SK-N-SH treated with all-trans-retinoic acid at 6 μM for 48 hours (cell line): ENCODE measurements at regions not wholly inside any gene's neighbourhood (a gene's known extent, or its start where the extent isn't known, plus 50 kb on each side); places are given as distances from the start of the nearest gene placed in this dataset.

Source experiments
- ATAC-seq: fragments of 200-7000 bp; cut with Tn5 transposase; 3 replicates; pipeline ENCODE4 v1.9.1; 2020; ENCODE audit warnings: mild to moderate bottlenecking, moderate library complexity
- ARNTL ChIP-seq: fragments of 450-650 bp; formaldehyde crosslinking; IDR thresholded peaks from 2 replicates; pipeline ENCODE4 v1.5.0; 2020; ENCODE audit warnings: low read depth, mild to moderate bottlenecking, moderate library complexity, borderline replicate concordance
- BACH2 ChIP-seq: fragments of 250-450 bp; sonication (Bioruptor Pico); IDR thresholded peaks from 2 replicates; pipeline ENCODE4 v1.9.0; 2021; ENCODE audit warnings: mild to moderate bottlenecking, borderline replicate concordance
- CSDC2 ChIP-seq: fragments of 250-450 bp; sonication (Bioruptor Pico); IDR thresholded peaks from 2 replicates; pipeline ENCODE4 v1.5.0; 2020; ENCODE audit warnings: mild to moderate bottlenecking, moderate library complexity
- CSRNP3 ChIP-seq: fragments of 250-450 bp; sonication (Bioruptor Pico); IDR thresholded peaks from 2 replicates; pipeline ENCODE4 v1.5.1; 2021; ENCODE audit warnings: mild to moderate bottlenecking, moderate library complexity
- ESRRG ChIP-seq: fragments of 250-450 bp; sonication (Bioruptor Pico); IDR thresholded peaks from 2 replicates; pipeline ENCODE4 v1.6.1; 2021; ENCODE audit warnings: mild to moderate bottlenecking
- GLIS3 ChIP-seq: fragments of 250-450 bp; sonication (Bioruptor Pico); IDR thresholded peaks from 2 replicates; pipeline ENCODE4 v1.5.0; 2020; ENCODE audit warnings: mild to moderate bottlenecking, moderate library complexity
- ISL1 ChIP-seq: fragments of 250-450 bp; sonication (Bioruptor Pico); IDR thresholded peaks from 2 replicates; pipeline ENCODE4 v2.1.2; 2022; ENCODE audit warnings: mild to moderate bottlenecking, moderate library complexity
- OSR1 ChIP-seq: fragments of 250-450 bp; sonication (Bioruptor Pico); IDR thresholded peaks from 2 replicates; pipeline ENCODE4 v1.8.0; 2022; ENCODE audit warnings: moderate library complexity, mild to moderate bottlenecking, inconsistent platforms
- POU6F1 ChIP-seq: fragments of 250-450 bp; sonication (Bioruptor Pico); IDR thresholded peaks from 2 replicates; pipeline ENCODE4 v1.8.0; 2021; ENCODE audit warnings: low read depth, mild to moderate bottlenecking, moderate library complexity, borderline replicate concordance
- PPARA ChIP-seq: fragments of 250-450 bp; sonication (Bioruptor Pico); IDR thresholded peaks from 2 replicates; pipeline ENCODE4 v1.5.0; 2020; ENCODE audit warnings: mild to moderate bottlenecking, borderline replicate concordance
- RARB ChIP-seq: fragments of 250-450 bp; sonication (Bioruptor Pico); IDR thresholded peaks from 2 replicates; pipeline ENCODE4 v1.8.0; 2021; ENCODE audit warnings: mild to moderate bottlenecking, moderate library complexity
- SNAI2 ChIP-seq: fragments of 250-450 bp; sonication (Bioruptor Pico); IDR thresholded peaks from 2 replicates; pipeline ENCODE4 v1.5.0; 2020; ENCODE audit warnings: mild to moderate bottlenecking, moderate library complexity
- TCF4 ChIP-seq: fragments of 250-450 bp; sonication (Bioruptor Pico); IDR thresholded peaks from 2 replicates; pipeline ENCODE4 v1.8.0; 2021; ENCODE audit warnings: mild to moderate bottlenecking, moderate library complexity, borderline replicate concordance
- TOX ChIP-seq: fragments of 250-450 bp; sonication (Bioruptor Pico); IDR thresholded peaks from 2 replicates; pipeline ENCODE4 v1.8.0; 2021; ENCODE audit warnings: mild to moderate bottlenecking, moderate library complexity, borderline replicate concordance
- ZC3H10 ChIP-seq: fragments of 250-450 bp; sonication (Bioruptor Pico); IDR thresholded peaks from 2 replicates; pipeline ENCODE4 v1.5.1; 2021; ENCODE audit warnings: mild to moderate bottlenecking, moderate library complexity
- ZFP3 ChIP-seq: fragments of 250-450 bp; sonication (Bioruptor Pico); IDR thresholded peaks from 2 replicates; pipeline ENCODE4 v1.5.0; 2020; ENCODE audit warnings: mild to moderate bottlenecking, moderate library complexity
- ZFP30 ChIP-seq: fragments of 450-650 bp; formaldehyde crosslinking; IDR thresholded peaks from 2 replicates; pipeline ENCODE4 v1.5.0; 2022; ENCODE audit warnings: mild to moderate bottlenecking, moderate library complexity
- ZNF8 ChIP-seq: fragments of 450-650 bp; formaldehyde crosslinking; IDR thresholded peaks from 2 replicates; pipeline ENCODE4 v1.5.0; 2020; ENCODE audit warnings: mild to moderate bottlenecking, moderate library complexity
- TF ChIP-seq, protein P1 (sequence below): fragments of 250-450 bp; sonication (Bioruptor Pico); IDR thresholded peaks from 2 replicates; pipeline ENCODE4 v1.5.0; 2020; ENCODE audit warnings: mild to moderate bottlenecking, moderate library complexity
- TF ChIP-seq, protein P2 (sequence below): fragments of 250-450 bp; sonication (Bioruptor Pico); IDR thresholded peaks from 2 replicates; pipeline ENCODE4 v1.5.1; 2020; ENCODE audit warnings: low read depth, mild to moderate bottlenecking, moderate library complexity
- TF ChIP-seq, protein P3 (sequence below): fragments of 250-450 bp; sonication (Bioruptor Pico); IDR thresholded peaks from 2 replicates; pipeline ENCODE4 v1.8.0; 2020; ENCODE audit warnings: mild to moderate bottlenecking, moderate library complexity, borderline replicate concordance

- no peak for ATAC-seq
- TF ChIP-seq, protein P1, sequence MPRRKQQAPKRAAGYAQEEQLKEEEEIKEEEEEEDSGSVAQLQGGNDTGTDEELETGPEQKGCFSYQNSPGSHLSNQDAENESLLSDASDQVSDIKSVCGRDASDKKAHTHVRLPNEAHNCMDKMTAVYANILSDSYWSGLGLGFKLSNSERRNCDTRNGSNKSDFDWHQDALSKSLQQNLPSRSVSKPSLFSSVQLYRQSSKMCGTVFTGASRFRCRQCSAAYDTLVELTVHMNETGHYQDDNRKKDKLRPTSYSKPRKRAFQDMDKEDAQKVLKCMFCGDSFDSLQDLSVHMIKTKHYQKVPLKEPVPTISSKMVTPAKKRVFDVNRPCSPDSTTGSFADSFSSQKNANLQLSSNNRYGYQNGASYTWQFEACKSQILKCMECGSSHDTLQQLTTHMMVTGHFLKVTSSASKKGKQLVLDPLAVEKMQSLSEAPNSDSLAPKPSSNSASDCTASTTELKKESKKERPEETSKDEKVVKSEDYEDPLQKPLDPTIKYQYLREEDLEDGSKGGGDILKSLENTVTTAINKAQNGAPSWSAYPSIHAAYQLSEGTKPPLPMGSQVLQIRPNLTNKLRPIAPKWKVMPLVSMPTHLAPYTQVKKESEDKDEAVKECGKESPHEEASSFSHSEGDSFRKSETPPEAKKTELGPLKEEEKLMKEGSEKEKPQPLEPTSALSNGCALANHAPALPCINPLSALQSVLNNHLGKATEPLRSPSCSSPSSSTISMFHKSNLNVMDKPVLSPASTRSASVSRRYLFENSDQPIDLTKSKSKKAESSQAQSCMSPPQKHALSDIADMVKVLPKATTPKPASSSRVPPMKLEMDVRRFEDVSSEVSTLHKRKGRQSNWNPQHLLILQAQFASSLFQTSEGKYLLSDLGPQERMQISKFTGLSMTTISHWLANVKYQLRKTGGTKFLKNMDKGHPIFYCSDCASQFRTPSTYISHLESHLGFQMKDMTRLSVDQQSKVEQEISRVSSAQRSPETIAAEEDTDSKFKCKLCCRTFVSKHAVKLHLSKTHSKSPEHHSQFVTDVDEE (CRISPR knock-in tag): no peak
- no peak for TF ChIP-seq ZC3H10
- TF ChIP-seq, protein P2, sequence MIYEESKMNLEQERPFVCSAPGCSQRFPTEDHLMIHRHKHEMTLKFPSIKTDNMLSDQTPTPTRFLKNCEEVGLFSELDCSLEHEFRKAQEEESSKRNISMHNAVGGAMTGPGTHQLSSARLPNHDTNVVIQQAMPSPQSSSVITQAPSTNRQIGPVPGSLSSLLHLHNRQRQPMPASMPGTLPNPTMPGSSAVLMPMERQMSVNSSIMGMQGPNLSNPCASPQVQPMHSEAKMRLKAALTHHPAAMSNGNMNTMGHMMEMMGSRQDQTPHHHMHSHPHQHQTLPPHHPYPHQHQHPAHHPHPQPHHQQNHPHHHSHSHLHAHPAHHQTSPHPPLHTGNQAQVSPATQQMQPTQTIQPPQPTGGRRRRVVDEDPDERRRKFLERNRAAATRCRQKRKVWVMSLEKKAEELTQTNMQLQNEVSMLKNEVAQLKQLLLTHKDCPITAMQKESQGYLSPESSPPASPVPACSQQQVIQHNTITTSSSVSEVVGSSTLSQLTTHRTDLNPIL (CRISPR knock-in tag): no peak
- no peak for TF ChIP-seq ISL1
- no peak for TF ChIP-seq TCF4 (CRISPR knock-in tag)
- TF ChIP-seq ZNF8 (CRISPR knock-in tag): no peak
- TF ChIP-seq CSRNP3 (CRISPR knock-in tag): no peak
- no peak for TF ChIP-seq RARB (CRISPR knock-in tag)
- no peak for TF ChIP-seq POU6F1 (CRISPR knock-in tag)
- no peak for TF ChIP-seq SNAI2 (CRISPR knock-in tag)
- TF ChIP-seq, protein P3, sequence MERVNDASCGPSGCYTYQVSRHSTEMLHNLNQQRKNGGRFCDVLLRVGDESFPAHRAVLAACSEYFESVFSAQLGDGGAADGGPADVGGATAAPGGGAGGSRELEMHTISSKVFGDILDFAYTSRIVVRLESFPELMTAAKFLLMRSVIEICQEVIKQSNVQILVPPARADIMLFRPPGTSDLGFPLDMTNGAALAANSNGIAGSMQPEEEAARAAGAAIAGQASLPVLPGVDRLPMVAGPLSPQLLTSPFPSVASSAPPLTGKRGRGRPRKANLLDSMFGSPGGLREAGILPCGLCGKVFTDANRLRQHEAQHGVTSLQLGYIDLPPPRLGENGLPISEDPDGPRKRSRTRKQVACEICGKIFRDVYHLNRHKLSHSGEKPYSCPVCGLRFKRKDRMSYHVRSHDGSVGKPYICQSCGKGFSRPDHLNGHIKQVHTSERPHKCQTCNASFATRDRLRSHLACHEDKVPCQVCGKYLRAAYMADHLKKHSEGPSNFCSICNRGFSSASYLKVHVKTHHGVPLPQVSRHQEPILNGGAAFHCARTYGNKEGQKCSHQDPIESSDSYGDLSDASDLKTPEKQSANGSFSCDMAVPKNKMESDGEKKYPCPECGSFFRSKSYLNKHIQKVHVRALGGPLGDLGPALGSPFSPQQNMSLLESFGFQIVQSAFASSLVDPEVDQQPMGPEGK: no peak
- no peak for TF ChIP-seq TOX (CRISPR knock-in tag)
- no peak for TF ChIP-seq PPARA (CRISPR knock-in tag)
- no peak for TF ChIP-seq OSR1 (CRISPR knock-in tag)
- no peak for TF ChIP-seq ZFP3
Observed at GRCh38 chr11:122004446-122004845, 111.6 kb downstream of the BLID start.

GRCh38 chr11:122002926-122003325, 113.1 kb downstream of the BLID start:
- ATAC-seq: no peak
- TF ChIP-seq SNAI2 (CRISPR knock-in tag): no peak
- no peak for TF ChIP-seq CSDC2
- TF ChIP-seq OSR1 (CRISPR knock-in tag): no peak
- no peak for TF ChIP-seq ESRRG (CRISPR knock-in tag)
- no peak for TF ChIP-seq RARB (CRISPR knock-in tag)
- no peak for TF ChIP-seq POU6F1 (CRISPR knock-in tag)
- TF ChIP-seq, protein P3: no peak
- no peak for TF ChIP-seq GLIS3 (CRISPR knock-in tag)
- TF ChIP-seq, protein P1 (CRISPR knock-in tag): no peak
- TF ChIP-seq ZFP3: no peak
- TF ChIP-seq BACH2 (CRISPR knock-in tag): no peak
- TF ChIP-seq TCF4 (CRISPR knock-in tag): no peak
- no peak for TF ChIP-seq ARNTL (CRISPR knock-in tag)
- TF ChIP-seq CSRNP3 (CRISPR knock-in tag): no peak
- no peak for TF ChIP-seq PPARA (CRISPR knock-in tag)
- TF ChIP-seq ZNF8 (CRISPR knock-in tag): no peak
- no peak for TF ChIP-seq ZFP30 (CRISPR knock-in tag)
- TF ChIP-seq TOX (CRISPR knock-in tag): no peak
